Stimulated activated CD8-positive, alpha-beta memory T cell treated with anti-CD3 and anti-CD28 coated beads, Interleukin-4, amount 100 ng/mL, for 24 hours (primary cell): ENCODE measurements at regions not wholly inside any gene's neighbourhood (a gene's known extent, or its start where the extent isn't known, plus 50 kb on each side); places are given as distances from the start of the nearest gene placed in this dataset.

Source experiments
- DNase-seq: peaks from one replicate; pipeline ENCODE4 v3.0.0-alpha.2; 2020; ENCODE audit warnings: low read depth

GRCh38 chr3:17983106-17983505 is 240.7 kb upstream of the TBC1D5 start:
- DNase-seq = no peak

- DNase-seq = no peak
Observed at GRCh38 chr3:17982211-17982880, 239.9 kb upstream of the TBC1D5 start.

GRCh38 chr3:17980863-17981262 is 238.4 kb upstream of the TBC1D5 start:
- DNase-seq = no peak

GRCh38 chr3:17979911-17980310 is 237.5 kb upstream of the TBC1D5 start:
- DNase-seq = no peak

DNA sequence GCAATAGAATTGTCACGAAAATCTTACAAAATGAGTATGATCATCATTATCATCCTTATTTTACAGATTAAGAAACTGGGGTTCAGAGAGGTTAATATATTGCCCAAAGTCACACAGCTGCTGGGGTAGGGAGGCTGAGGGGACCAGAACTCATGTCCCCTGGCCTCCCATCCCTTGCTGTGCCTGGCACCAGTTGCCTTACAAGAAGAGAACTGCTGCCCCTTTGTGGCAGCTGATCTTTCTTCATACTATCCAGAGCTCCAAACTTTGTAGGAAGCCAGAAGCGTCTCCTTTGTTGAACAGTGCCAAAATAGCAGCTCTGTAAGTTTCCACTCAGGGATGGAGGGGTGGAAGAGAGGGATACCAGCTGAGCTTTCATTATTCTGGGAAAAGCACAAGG is 236.8 kb upstream of the TBC1D5 start:
- DNase-seq = no peak

DNA sequence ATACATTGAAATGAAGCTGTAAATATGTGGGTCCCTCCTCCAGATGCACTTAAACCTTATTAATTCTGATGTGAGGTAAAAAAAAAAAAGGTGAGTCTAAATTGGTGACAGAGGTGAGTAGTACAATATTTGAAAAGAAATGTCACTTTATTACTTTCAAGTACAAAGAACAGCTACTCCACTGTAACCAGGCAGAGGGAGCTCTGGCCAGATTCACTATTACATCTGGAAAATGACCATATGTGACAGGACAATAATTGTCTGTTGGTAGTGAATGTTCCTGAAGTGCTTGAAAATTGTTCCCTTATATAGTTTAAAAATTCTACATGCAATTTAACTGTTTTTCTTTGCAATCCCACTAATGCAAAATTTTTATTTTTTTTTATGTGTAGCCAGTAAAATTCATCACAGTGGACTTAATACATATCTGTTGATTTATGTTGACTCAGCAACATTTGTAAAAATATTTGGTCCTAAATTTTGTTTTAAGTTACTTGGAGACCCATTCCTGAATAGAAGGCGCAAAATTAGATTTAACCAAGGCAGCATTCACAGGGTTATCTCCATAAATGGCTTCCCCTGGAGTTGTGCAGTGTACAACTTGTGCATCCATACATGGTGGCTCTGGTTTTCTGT is 231.9 kb upstream of the TBC1D5 start:
- DNase-seq = no peak

GRCh38 chr3:17972959-17973906 is 230.8 kb upstream of the TBC1D5 start:
- no peak for DNase-seq

GRCh38 chr3:17972476-17972875 is 230.0 kb upstream of the TBC1D5 start:
- DNase-seq = no peak

DNA sequence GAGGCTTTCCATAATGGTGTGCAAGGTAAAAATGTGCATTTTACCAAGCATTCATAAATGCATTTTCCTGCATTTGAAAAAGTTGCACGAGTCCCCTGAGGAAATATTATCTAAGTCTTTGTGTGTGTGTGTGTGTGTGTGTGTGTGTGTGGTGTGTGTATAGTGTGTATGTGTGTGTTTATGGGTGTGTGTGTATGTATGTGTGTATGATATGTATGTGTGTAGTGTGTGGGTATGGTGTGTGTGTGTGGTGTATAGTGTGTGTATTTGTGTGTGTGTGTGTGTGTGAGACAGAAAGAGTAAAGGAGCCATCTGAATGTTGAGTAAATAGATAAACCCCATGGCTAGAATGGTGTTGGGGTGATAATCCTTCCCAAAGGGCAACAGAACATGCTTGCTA is 229.6 kb upstream of the TBC1D5 start:
- no peak for DNase-seq

GRCh38 chr3:17969985-17970568 is 227.6 kb upstream of the TBC1D5 start:
- no peak for DNase-seq

- no peak for DNase-seq
Observed at GRCh38 chr3:17969244-17969643, 226.8 kb upstream of the TBC1D5 start.

GRCh38 chr3:17967953-17968607 is 225.6 kb upstream of the TBC1D5 start:
- DNase-seq = no peak

- no peak for DNase-seq
Observed at GRCh38 chr3:17967111-17967510, 224.7 kb upstream of the TBC1D5 start.

DNA sequence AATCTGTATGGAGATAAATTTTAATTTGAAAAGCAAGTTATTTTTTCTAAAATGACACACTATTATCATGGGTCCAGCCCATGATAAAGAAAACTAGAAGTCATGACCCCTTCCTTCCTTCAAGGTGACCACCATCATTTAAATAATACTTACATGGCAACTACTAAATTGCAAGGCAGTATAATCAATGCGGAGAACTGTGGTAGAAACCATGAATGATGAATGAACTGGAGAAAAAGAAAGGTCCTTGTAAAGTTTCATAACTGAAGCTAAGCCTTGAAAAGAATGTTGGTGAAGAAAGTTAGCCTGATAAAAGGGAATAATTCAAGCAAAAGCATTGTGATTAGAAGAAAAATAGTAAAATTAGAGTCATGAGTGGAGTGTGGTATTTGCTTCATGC is 222.9 kb upstream of the TBC1D5 start:
- no peak for DNase-seq

DNA sequence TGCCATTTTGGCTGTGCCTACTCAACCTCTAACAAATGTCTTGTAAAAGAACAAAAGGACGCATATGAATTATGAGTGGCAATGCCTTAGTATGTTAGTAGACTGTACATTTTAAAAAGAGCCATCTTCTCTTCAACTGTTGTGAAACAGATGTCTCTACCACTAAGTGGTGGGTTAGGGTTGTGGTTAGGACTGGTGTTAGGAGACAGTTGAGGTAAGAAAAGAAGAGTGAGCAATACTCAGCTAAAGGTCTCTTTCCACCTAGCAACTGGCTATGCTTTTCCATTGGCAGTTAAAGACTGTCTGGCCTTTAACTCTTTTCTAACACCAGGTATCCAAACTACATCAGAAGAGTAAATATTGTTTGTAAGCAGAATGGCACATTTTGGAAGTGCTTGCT is 221.7 kb upstream of the TBC1D5 start:
- DNase-seq = no peak

DNA sequence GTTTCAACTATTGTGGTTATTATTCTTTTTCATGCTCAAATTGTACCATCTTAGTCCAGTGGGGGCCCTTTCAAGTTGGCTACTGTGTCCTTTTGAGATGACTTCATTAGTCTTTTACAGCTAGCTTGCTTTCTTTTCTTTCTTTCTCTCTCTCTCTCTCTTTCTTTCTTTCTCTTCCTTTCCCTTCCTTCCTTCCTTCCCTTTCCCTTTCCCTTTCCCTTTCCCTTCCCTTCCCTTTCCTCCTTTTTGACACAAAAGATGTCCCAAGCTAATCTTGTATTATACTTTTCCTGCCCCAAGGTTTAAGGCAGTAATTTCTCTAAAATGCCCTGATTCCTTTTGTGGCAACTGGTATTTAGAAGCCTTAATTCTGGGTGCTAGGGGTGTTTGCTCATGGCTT is 213.0 kb upstream of the TBC1D5 start:
- DNase-seq = no peak

- DNase-seq = no peak
Observed at GRCh38 chr3:17954801-17955200, 212.4 kb upstream of the TBC1D5 start.

- DNase-seq = no peak
Observed at GRCh38 chr3:17951241-17951640, 208.8 kb upstream of the TBC1D5 start.

DNA sequence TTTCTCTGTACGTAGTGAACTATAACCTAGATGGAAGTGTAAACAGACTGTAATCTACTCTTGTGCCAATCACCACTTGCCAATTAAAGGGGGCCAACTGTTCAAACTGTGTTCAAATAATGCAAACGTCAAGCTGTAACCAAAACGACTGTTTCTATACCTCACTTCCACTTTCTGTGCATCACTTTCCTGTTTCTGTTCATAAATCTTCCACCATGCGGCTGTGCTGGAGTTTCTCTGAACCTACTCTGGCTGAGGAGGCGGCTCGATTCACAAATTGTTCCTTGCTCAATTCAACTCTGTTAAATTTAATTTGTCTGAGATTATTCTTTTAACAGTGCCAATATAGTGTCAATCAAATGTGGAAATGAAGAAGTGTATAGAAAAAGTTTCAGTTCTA is 206.7 kb upstream of the TBC1D5 start:
- no peak for DNase-seq

GRCh38 chr3:17947833-17948232 is 205.4 kb upstream of the TBC1D5 start:
- DNase-seq = no peak

DNA sequence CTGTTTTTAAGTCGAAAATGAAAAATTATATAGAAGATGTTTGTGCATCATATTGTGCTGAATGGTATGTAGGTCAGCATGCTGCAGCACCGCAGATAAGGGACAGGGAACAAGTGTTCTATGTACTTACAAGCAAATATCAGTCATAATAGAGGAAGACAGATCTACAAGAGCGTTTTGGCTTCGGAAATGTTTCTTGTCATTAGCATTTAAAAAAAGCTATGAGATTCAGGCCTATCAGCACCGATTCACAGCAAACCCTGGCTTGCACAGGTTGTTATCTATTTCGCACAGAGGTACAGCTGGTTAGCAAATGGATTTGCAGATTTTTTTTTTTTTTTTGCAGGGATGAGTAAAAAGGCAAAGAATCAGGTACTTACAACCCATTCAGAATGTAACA is 204.2 kb upstream of the TBC1D5 start:
- DNase-seq = no peak

GRCh38 chr3:17945799-17946399 is 203.5 kb upstream of the TBC1D5 start:
- no peak for DNase-seq
